HEK293 (cell line): ENCODE measurements at regions not wholly inside any gene's neighbourhood (a gene's known extent, or its start where the extent isn't known, plus 50 kb on each side); places are given as distances from the start of the nearest gene placed in this dataset.
A peak's percentile ranks its signal among the peaks of the same experiment; 100 is the strongest.

Source experiments
- CTCF ChIA-PET: fragments of 350-600 bp; formaldehyde crosslinking; extraction: SDS; loops from one replicate; lab custom pipeline; 2021; ENCODE audit warnings: antibody characterized with exemption; lab: Yijun Ruan, JAX
- POLR2A ChIA-PET: fragments of 300-600 bp; formaldehyde crosslinking; extraction: SDS; loops from one replicate; lab custom pipeline; 2020; ENCODE audit warnings: antibody characterized with exemption, inconsistent platforms; lab: Yijun Ruan, JAX
- H3K27ac ChIP-seq: fragments of 200-500 bp; sonication (Bioruptor generic); 2 replicates; pipeline ENCODE4 v1.5.1; 2014; ENCODE audit warnings: low read depth, low read length, control low read depth, inconsistent platforms; ENCODE audit errors: extremely low read depth
- H3K36me3 ChIP-seq, 2 experiments: fragments of 200-500 bp in 1 of 2; sonication (Bioruptor generic) in 1 of 2; 1 replicate in 1 of 2; 2 replicates in 1 of 2; pipeline ENCODE4 v1.5.1; 2014 to 2017; ENCODE audit warnings: inconsistent platforms in 2 of 2, low read length in 2 of 2; ENCODE audit not compliant: control insufficient read depth in 2 of 2, insufficient read depth in 1 of 2
- H3K4me1 ChIP-seq: fragments of 200-500 bp; sonication (Bioruptor generic); 2 replicates; pipeline ENCODE4 v1.5.1; 2014; ENCODE audit warnings: mild to moderate bottlenecking, low read length, inconsistent platforms; ENCODE audit not compliant: control insufficient read depth, insufficient read depth
- H3K4me3 ChIP-seq: 2 replicates; pipeline ENCODE4 v1.5.1; 2011; ENCODE audit warnings: low read depth, mild to moderate bottlenecking, control low read depth, low read length, moderate library complexity
- H3K9me3 ChIP-seq: fragments of 200-500 bp; sonication (Bioruptor generic); 2 replicates; pipeline ENCODE4 v1.5.1; 2014; ENCODE audit warnings: low read depth, low read length, inconsistent platforms; ENCODE audit not compliant: control insufficient read depth, insufficient read depth
- EGR2 ChIP-seq: fragments of 450-650 bp; formaldehyde crosslinking; IDR thresholded peaks from 2 replicates; pipeline ENCODE4 v1.5.1; 2016; ENCODE audit warnings: low read depth, missing biosample characterization, missing genetic modification characterization
- FEZF1 ChIP-seq: fragments of 450-650 bp; formaldehyde crosslinking; IDR thresholded peaks from 2 replicates; pipeline ENCODE4 v1.5.1; 2016; ENCODE audit warnings: missing biosample characterization, missing genetic modification characterization
- HOXC10 ChIP-seq: sonication (generic); formaldehyde crosslinking; IDR thresholded peaks from 2 replicates; pipeline ENCODE4 v1.8.1; 2023; ENCODE audit warnings: mild to moderate bottlenecking, missing genetic modification reagents
- IKZF3 ChIP-seq: fragments of 450-650 bp; IDR thresholded peaks from 2 replicates; pipeline ENCODE4 v1.5.0; 2018; ENCODE audit warnings: missing biosample characterization, mild to moderate bottlenecking, missing genetic modification characterization, moderate library complexity
- KLF7 ChIP-seq: fragments of 450-650 bp; formaldehyde crosslinking; IDR thresholded peaks from 2 replicates; pipeline ENCODE4 v1.5.1; 2016; ENCODE audit warnings: missing biosample characterization, missing genetic modification characterization, borderline replicate concordance
- OSR2 ChIP-seq: fragments of 450-650 bp; formaldehyde crosslinking; IDR thresholded peaks from 2 replicates; pipeline ENCODE4 v1.5.1; 2016; ENCODE audit warnings: missing biosample characterization, missing genetic modification characterization
- REPIN1 ChIP-seq: fragments of 450-650 bp; formaldehyde crosslinking; IDR thresholded peaks from 2 replicates; pipeline ENCODE4 v1.5.1; 2017; ENCODE audit warnings: missing biosample characterization, missing genetic modification characterization, low read depth
- REST ChIP-seq: fragments of 450-650 bp; formaldehyde crosslinking; IDR thresholded peaks from 2 replicates; pipeline ENCODE4 v1.5.1; 2016; ENCODE audit warnings: missing biosample characterization, missing genetic modification characterization
- SCRT2 ChIP-seq: fragments of 450-650 bp; formaldehyde crosslinking; IDR thresholded peaks from 2 replicates; pipeline ENCODE4 v1.5.1; 2016; ENCODE audit warnings: missing biosample characterization, missing genetic modification characterization
- SETDB1 ChIP-seq: IDR thresholded peaks from one replicate; pipeline ENCODE4 v1.6.1; 2017; ENCODE audit warnings: mild to moderate bottlenecking, low read length, moderate library complexity, mixed read lengths; ENCODE audit not compliant: insufficient read length
- ZNF146 ChIP-seq: fragments of 450-650 bp; formaldehyde crosslinking; IDR thresholded peaks from 2 replicates; pipeline ENCODE4 v1.5.1; 2016; ENCODE audit warnings: missing biosample characterization, missing genetic modification characterization
- ZNF24 ChIP-seq: fragments of 450-650 bp; formaldehyde crosslinking; IDR thresholded peaks from 2 replicates; pipeline ENCODE4 v1.5.1; 2016; ENCODE audit warnings: missing biosample characterization, missing genetic modification characterization
- ZNF311 ChIP-seq: fragments of 450-650 bp; formaldehyde crosslinking; IDR thresholded peaks from 2 replicates; pipeline ENCODE4 v1.5.1; 2017; ENCODE audit warnings: missing biosample characterization, missing genetic modification characterization, borderline replicate concordance
- ZNF354C ChIP-seq: fragments of 450-650 bp; formaldehyde crosslinking; IDR thresholded peaks from 2 replicates; pipeline ENCODE4 v1.5.1; 2016; ENCODE audit warnings: missing biosample characterization, missing genetic modification characterization, low read depth, borderline replicate concordance
- ZNF521 ChIP-seq: fragments of 450-650 bp; formaldehyde crosslinking; IDR thresholded peaks from 2 replicates; pipeline ENCODE4 v1.5.1; 2017; ENCODE audit warnings: missing biosample characterization, mild to moderate bottlenecking, missing genetic modification characterization
- ZNF621 ChIP-seq: fragments of 450-650 bp; formaldehyde crosslinking; IDR thresholded peaks from 2 replicates; pipeline ENCODE4 v1.5.1; 2017; ENCODE audit warnings: missing biosample characterization, missing genetic modification characterization
- ZNF645 ChIP-seq: fragments of 450-650 bp; formaldehyde crosslinking; IDR thresholded peaks from 2 replicates; pipeline ENCODE4; 2016; ENCODE audit warnings: missing biosample characterization, missing genetic modification characterization
- ZNF747 ChIP-seq: fragments of 450-650 bp; formaldehyde crosslinking; IDR thresholded peaks from 2 replicates; pipeline ENCODE4 v1.5.1; 2016; ENCODE audit warnings: missing biosample characterization, missing genetic modification characterization
- ZNF768 ChIP-seq: fragments of 450-650 bp; formaldehyde crosslinking; IDR thresholded peaks from 2 replicates; pipeline ENCODE4 v1.5.1; 2018; ENCODE audit warnings: missing biosample characterization, mild to moderate bottlenecking, missing genetic modification characterization

- CTCF ChIA-PET, result interaction anchor here (1.9 kb wide), 1 partner anchor 107 kb away, joined by 4 read pairs; no protein-coding TSS in a partner anchor
- Histone ChIP-seq H3K4me3 (no peak overlapping the region), H3K9me3 (no peaks in the 10 kb centered on the region), H3K36me3 (no peaks in the 10 kb centered on the region), H3K27ac (no peak overlapping the region), H3K4me1 (no peaks in the 10 kb centered on the region)
- POLR2A ChIA-PET, result no interaction called here
- TF ChIP-seq REST (tag by site-specific recombination) (peak; percentile 81), ZNF621 (tag by site-specific recombination) (no peak)
Observed at GRCh38 chr2:43121580-43122314, 104.7 kb downstream of the ZFP36L2 start.

- Histone ChIP-seq H3K27ac (no peak overlapping the region), H3K4me3 (no peak overlapping the region)
- ChIA-PET POLR2A (no interaction called here), CTCF (interaction anchor here (0.6 kb wide), 1 partner anchor 259 kb away, joined by 3 read pairs; no protein-coding TSS in a partner anchor)
- TF ChIP-seq IKZF3 (tag by site-specific recombination) (no peak), SETDB1 (peak; percentile 81)
- TF ChIP-seq, all 188 proteins: peak for 1
- no peaks in the 10 kb centered on the region for H3K36me3 ChIP-seq
- H3K4me1 ChIP-seq, result no peaks in the 10 kb centered on the region
- H3K9me3 ChIP-seq, result no peaks in the 10 kb centered on the region
Observed at GRCh38 chr2:43119303-43119702, 107.1 kb downstream of the ZFP36L2 start.

- POLR2A ChIA-PET, result no interaction called here
- no peaks in the 10 kb centered on the region for H3K4me1 ChIP-seq
- no peak overlapping the region for H3K27ac ChIP-seq
- H3K9me3 ChIP-seq, result no peaks in the 10 kb centered on the region
- no peak overlapping the region for H3K4me3 ChIP-seq
- CTCF ChIA-PET, result no interaction called here
- no peak for TF ChIP-seq OSR2 (tag by site-specific recombination)
- TF ChIP-seq ZNF521 (tag by site-specific recombination), result no peak
- no peak for TF ChIP-seq ZNF24 (tag by site-specific recombination)
- TF ChIP-seq ZNF146, result no peak
- no peak for TF ChIP-seq ZNF311 (tag by site-specific recombination)
- no peak for TF ChIP-seq EGR2 (tag by site-specific recombination)
- no peak for TF ChIP-seq ZNF645 (tag by site-specific recombination)
- no peak for TF ChIP-seq SCRT2
- no peak for TF ChIP-seq ZNF768 (tag by site-specific recombination)
- no peak for TF ChIP-seq KLF7 (tag by site-specific recombination)
- no peak for TF ChIP-seq ZNF747 (tag by site-specific recombination)
- TF ChIP-seq FEZF1, result no peak
- TF ChIP-seq ZNF354C (tag by site-specific recombination), result no peak
- TF ChIP-seq REPIN1, result no peak
- TF ChIP-seq HOXC10 (CRISPR knock-in tag), result no peak
- H3K36me3 ChIP-seq, result no peaks in the 10 kb centered on the region
Observed at GRCh38 chr2:43117521-43118143, 108.8 kb downstream of the ZFP36L2 start.
